Activated CD8-positive, alpha-beta T cell treated with anti-CD3 and anti-CD28 coated beads, Interleukin-2, amount 10 ng/mL, durations not matched to agents 7 days and 5 days (primary cell): ENCODE measurements at regions not wholly inside any gene's neighbourhood (a gene's known extent, or its start where the extent isn't known, plus 50 kb on each side); places are given as distances from the start of the nearest gene placed in this dataset.
"Not testable (repeated sequence)": the region's sequence is repeated elsewhere in the genome, so short reads cannot be mapped to it uniquely, and the experiment has no call there.

Experiments used
- ATAC-seq: fragments of 150-1000 bp; cut with Tn5 transposase; one replicate; pipeline ENCODE4 v1.10.0; 2021; ENCODE audit warnings: moderate library complexity
- CTCF ChIA-PET: fragments of 350-600 bp; sonication (Branson Sonifier 250); formaldehyde crosslinking; loops from one replicate; lab custom pipeline; 2021; ENCODE audit warnings: antibody characterized with exemption; lab: Charles Lee
- POLR2A ChIA-PET: fragments of 350-600 bp; sonication (Branson Sonifier 250); formaldehyde crosslinking; loops from one replicate; lab custom pipeline; 2021; ENCODE audit warnings: antibody characterized with exemption; lab: Charles Lee
- DNase-seq: peaks from one replicate; pipeline ENCODE4 v3.0.0-alpha.2; 2020
- H3K27ac Mint-ChIP-seq: one replicate; pipeline ENCODE4 v1.8.0; 2021; ENCODE audit warnings: mild to moderate bottlenecking, mixed read lengths
- H3K27me3 Mint-ChIP-seq: one replicate; pipeline ENCODE4 v1.8.0; 2021; ENCODE audit warnings: low read depth, mixed read lengths
- H3K36me3 Mint-ChIP-seq: one replicate; pipeline ENCODE4 v1.8.0; 2021; ENCODE audit warnings: low read depth, mixed read lengths
- H3K4me1 Mint-ChIP-seq: one replicate; pipeline ENCODE4 v1.8.0; 2021; ENCODE audit warnings: low read depth, mixed read lengths
- H3K4me3 Mint-ChIP-seq: one replicate; pipeline ENCODE4 v1.8.0; 2021; ENCODE audit warnings: mild to moderate bottlenecking, mixed read lengths
- H3K9me3 Mint-ChIP-seq: one replicate; pipeline ENCODE4 v1.8.0; 2022; ENCODE audit warnings: mixed read lengths; ENCODE audit not compliant: insufficient read depth

DNA sequence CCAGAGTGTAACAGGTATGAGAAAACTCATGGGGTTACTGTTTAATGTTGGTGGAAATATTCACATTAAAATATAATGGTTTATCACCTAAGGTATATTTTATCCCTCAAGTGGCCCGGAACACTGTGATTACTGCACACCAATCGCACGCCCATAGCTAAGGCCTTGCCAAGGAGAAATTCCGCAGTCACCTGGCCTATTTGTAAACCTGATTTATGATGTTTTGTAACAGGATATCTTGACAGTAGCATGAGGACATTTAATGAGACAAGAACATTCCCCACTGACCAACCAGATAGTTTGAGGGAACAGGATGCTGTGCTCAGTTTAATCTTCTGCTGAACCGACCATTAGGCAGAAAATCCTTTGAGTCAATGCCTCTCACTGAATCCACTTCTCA lies 61.7 kb upstream of the ROPN1B start:
- H3K27me3 Mint-ChIP-seq, H3K27ac Mint-ChIP-seq, H3K4me3 Mint-ChIP-seq, H3K36me3 Mint-ChIP-seq, H3K4me1 Mint-ChIP-seq, H3K9me3 Mint-ChIP-seq, ATAC-seq, POLR2A ChIA-PET, CTCF ChIA-PET, DNase-seq: not testable (repeated sequence)

DNA sequence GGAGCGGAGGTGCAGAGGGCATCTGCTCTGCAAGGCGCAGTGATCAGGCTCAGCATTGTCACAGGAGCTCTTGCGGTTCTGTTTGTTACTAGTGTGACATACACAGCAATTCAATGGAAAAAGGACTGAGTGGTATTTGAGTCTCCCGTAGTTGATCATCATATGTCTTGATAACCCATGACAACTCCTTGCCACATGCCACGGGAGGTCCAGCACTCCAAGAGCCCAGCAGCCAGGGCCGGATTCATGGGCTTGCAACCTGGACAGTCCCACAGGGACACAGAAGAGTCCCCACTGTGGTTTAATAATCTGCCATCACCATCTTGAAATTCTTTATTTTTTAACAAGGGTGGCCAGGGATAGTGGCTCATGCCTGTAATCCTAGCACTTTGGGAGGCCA lies 58.1 kb upstream of the ROPN1B start:
- CTCF ChIA-PET, DNase-seq, H3K4me1 Mint-ChIP-seq, ATAC-seq, H3K27ac Mint-ChIP-seq, H3K9me3 Mint-ChIP-seq, H3K4me3 Mint-ChIP-seq, H3K36me3 Mint-ChIP-seq, POLR2A ChIA-PET, H3K27me3 Mint-ChIP-seq: not testable (repeated sequence)

DNA sequence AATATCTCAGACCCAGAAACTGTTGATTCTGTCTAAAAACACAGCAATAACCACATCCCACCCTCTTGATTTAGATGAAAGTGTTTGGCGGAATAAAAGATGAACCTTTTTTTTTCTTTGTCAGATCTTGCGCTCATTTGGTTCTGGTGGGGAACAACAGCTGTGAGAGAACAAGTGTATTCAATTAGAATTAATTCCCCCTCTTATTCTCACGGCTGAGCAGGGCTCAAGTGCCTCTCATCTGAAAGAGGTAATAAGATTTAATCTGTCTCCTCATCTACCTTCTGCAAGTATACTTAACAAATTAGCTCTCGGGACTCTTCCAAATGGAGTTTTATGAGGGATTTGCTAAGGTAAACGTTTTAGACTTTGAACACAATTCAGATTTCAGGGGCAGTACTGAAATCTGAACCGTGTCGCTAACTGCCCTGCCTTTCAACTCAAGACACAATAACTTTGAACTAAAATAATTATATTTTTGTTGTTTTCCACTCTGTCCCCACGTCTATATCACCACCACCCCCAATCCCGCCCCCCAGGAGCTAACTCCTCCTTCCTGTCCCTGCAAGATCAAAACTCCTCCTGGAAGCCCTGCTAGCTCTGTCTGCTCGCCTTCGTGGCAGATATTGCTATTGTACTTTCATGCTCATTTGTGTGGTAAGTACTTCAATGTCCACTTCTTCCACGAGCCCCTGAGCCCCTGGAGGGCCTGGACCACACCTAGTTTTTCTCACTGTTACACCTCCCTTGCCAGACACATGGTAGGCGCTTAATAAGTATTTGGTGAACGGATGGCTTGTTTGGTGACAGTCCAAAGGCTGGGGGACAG lies 54.2 kb upstream of the ROPN1B start:
- H3K36me3 Mint-ChIP-seq, H3K9me3 Mint-ChIP-seq, CTCF ChIA-PET, ATAC-seq, POLR2A ChIA-PET, DNase-seq, H3K27me3 Mint-ChIP-seq: not testable (repeated sequence)
- H3K4me1 Mint-ChIP-seq, result peaks cover 20% of the 10 kb centered on the region
- H3K27ac Mint-ChIP-seq, result peak overlapping the region; percentile 92
- peak overlapping the region; percentile 83 for H3K4me3 Mint-ChIP-seq

DNA sequence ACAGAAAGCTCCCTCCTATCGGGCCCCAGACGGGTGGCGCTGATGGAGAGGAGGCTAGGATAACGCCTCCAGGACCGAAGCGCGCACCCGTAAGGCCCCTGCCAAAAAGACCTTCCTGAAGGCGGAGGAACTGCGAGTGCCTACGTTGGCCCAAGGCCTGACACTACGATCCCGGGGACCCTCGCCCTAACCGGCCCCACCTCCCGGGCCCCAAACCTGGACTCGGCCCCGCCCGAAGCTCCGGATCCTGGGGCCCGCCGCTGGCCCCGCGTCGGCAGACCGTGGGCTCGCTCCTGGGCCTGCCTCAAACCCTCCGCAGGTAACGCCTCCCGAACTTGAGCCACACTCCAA lies 53.6 kb upstream of the ROPN1B start:
- H3K9me3 Mint-ChIP-seq, DNase-seq, POLR2A ChIA-PET, H3K36me3 Mint-ChIP-seq, CTCF ChIA-PET, ATAC-seq, H3K27me3 Mint-ChIP-seq: not testable (repeated sequence)
- Mint-ChIP-seq H3K4me1 (peaks cover 20% of the 10 kb centered on the region), H3K4me3 (peak overlapping the region; percentile 83), H3K27ac (peak overlapping the region; percentile 92)

DNA sequence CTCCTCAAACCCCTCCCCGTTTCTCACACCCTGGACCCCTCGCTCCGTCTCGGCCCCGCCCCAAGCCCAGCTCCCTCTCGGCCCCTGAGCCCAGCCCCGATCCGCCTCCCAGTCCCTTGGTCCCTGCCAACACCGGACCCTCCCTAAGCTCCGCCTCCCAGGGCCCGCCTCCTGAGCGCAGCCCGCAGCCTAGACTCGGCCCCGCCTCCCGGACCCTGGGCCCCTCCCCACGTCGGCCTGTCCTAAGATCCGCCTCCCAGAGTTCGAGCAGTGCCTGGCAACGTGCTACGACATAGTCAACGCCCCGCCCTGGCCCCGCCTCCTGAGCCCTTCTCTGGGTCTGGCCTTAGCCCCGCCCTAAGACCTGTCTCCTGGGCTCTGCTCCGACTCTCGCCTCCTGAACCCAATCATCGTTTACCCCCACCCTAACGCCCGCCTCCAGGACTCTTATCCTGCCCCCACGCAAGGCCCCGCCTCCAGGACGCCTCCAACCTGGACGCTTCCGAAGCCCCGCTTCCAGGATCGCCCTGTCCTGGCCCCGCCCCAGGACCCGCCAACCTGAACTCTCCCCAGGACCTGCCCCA lies 53.1 kb upstream of the ROPN1B start:
- peak; percentile 99 for DNase-seq
- POLR2A ChIA-PET, H3K36me3 Mint-ChIP-seq, H3K9me3 Mint-ChIP-seq, H3K27me3 Mint-ChIP-seq, CTCF ChIA-PET: not testable (repeated sequence)
- Mint-ChIP-seq H3K4me3 (peak overlapping the region; percentile 83), H3K27ac (peak overlapping the region; percentile 92), H3K4me1 (peaks cover 20% of the 10 kb centered on the region)
- peak; percentile 80 for ATAC-seq

DNA sequence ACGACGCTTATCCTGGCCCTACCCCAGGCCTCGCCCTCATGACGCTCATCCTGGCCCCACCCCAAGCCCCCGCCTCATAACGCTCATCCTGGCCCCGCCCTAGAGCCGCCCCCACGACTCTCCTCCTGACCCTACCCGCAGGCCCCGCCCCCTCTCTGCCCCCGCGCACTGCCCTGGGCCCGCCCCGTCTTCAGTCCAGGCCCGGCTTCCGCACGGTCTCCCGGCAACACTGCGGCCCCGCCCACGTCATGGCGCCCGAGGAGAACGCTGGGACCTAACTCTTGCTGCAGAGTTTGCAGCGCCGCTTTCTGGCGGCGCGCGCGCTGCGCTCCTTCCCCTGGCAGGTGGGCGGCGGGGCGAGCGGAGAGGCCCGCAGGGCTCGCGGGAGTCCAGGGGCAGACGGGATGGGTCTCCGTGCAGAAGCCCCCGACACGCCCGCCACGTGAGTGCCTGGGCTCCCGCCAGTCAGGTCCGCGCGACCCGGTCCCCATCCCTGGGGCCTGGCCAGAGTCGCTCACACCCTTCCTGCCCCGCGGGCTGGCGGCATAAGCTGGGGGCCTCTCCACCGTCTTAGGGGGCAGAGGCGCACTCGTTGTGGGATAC lies 52.5 kb upstream of the ROPN1B start:
- no peaks in the 10 kb centered on the region for H3K9me3 Mint-ChIP-seq
- no peaks in the 10 kb centered on the region for H3K36me3 Mint-ChIP-seq
- ATAC-seq, result peak; percentile 96
- H3K27ac Mint-ChIP-seq, result peak overlapping the region; percentile 92
- H3K27me3 Mint-ChIP-seq, result peaks cover 2% of the 10 kb centered on the region
- CTCF ChIA-PET, result interaction anchor here (1.0 kb wide), 1 partner anchor 12 kb away, joined by 3 read pairs; no protein-coding TSS in a partner anchor
- peak overlapping the region; percentile 83 for H3K4me3 Mint-ChIP-seq
- POLR2A ChIA-PET, result no interaction called here
- DNase-seq, result no peak
- H3K4me1 Mint-ChIP-seq, result peaks cover 20% of the 10 kb centered on the region

DNA sequence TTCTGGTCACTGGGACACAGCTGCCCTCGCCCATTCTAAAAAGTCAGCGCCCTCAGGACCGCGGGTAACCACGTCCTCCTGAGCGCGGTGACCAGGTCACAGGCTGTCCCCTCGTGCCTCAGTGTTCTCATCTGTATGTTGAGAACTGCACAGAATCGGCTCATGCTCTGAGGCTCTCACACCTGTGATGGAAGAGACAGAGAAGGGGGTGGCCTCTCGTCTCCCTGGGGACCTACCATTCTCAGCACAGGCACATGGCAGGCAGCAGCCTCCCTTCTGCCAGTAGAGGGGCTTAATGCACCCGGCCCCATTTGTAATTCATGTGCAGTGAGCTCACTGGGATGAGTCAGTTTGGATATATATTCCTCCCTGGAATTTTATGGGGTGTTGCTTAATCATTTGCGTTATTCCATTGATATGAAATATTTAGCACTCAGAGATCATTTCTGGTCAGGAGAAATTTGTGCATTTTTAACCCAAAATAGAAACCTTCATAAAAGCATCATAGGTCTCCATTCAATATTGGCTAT lies 51.9 kb upstream of the ROPN1B start:
- peaks cover 20% of the 10 kb centered on the region for H3K4me1 Mint-ChIP-seq
- H3K27me3 Mint-ChIP-seq, result not testable (repeated sequence)

DNA sequence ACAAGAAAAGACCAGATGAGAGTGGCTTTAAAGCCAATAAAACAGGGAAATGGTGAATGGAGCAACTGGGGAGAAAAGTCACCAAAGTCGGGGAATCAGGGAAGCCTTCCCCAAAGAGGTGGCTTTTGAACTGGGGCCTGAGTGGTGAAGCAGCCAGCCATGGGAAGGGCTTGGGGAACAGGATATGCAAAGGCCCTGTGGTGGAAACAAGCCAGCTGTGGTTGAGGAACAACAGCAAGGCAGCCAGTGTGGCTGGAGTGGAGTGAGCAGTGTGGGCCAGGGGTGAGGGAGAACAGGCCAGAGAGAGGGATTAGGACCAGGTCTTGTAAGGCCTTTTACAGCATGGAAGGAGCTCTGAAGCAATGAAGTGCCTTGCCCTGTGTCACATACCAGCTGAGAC lies 51.0 kb upstream of the ROPN1B start:
- H3K36me3 Mint-ChIP-seq, H3K4me3 Mint-ChIP-seq, CTCF ChIA-PET, ATAC-seq, H3K27me3 Mint-ChIP-seq, H3K27ac Mint-ChIP-seq, H3K9me3 Mint-ChIP-seq, POLR2A ChIA-PET, DNase-seq: not testable (repeated sequence)
- H3K4me1 Mint-ChIP-seq, result peaks cover 20% of the 10 kb centered on the region

More for the DNA sequence above, 51.9 kb upstream of the ROPN1B start:
- DNase-seq, result peak; percentile 39
- CTCF ChIA-PET, result interaction anchor here (1.0 kb wide), 1 partner anchor 11 kb away, joined by 3 read pairs; no protein-coding TSS in a partner anchor
- H3K9me3 Mint-ChIP-seq, ATAC-seq, POLR2A ChIA-PET, H3K36me3 Mint-ChIP-seq: not testable (repeated sequence)
- Mint-ChIP-seq H3K4me3 (peak overlapping the region; percentile 83), H3K27ac (peak overlapping the region; percentile 92)

- H3K27ac Mint-ChIP-seq, H3K4me3 Mint-ChIP-seq, ATAC-seq, CTCF ChIA-PET, H3K36me3 Mint-ChIP-seq, POLR2A ChIA-PET, H3K27me3 Mint-ChIP-seq, DNase-seq, H3K9me3 Mint-ChIP-seq: not testable (repeated sequence)
- peaks cover 20% of the 10 kb centered on the region for H3K4me1 Mint-ChIP-seq
These were observed 50.5 kb upstream of the ROPN1B start for GRCh38 chr3:125918451-125918850.

- DNase-seq, CTCF ChIA-PET: not testable (repeated sequence)
These were observed 50.1 kb upstream of the ROPN1B start for GRCh38 chr3:125918866-125919265.

More at GRCh38 chr3:125918866-125919265, 50.1 kb upstream of the ROPN1B start:
- POLR2A ChIA-PET, H3K27ac Mint-ChIP-seq, H3K27me3 Mint-ChIP-seq, ATAC-seq, H3K36me3 Mint-ChIP-seq, H3K9me3 Mint-ChIP-seq, H3K4me3 Mint-ChIP-seq: not testable (repeated sequence)
- peaks cover 20% of the 10 kb centered on the region for H3K4me1 Mint-ChIP-seq
